Tibial nerve (tissue), 4 donors: ENCODE measurements at regions not wholly inside any gene's neighbourhood (a gene's known extent, or its start where the extent isn't known, plus 50 kb on each side); places are given as distances from the start of the nearest gene placed in this dataset.

Source experiments
- DNase-seq, 2 donors: peaks; one replicate each; pipeline ENCODE4 v3.0.0-alpha.2; 2019; ENCODE audit warnings: low spot score in 2 of 2
- H3K27ac ChIP-seq, 4 donors: fragments of 200-600 bp; sonication (generic) in 3 of 4; one replicate each; pipeline ENCODE4 v1.5.1; 2017 to 2019; ENCODE audit warnings: mild to moderate bottlenecking in 1 of 4
- H3K27me3 ChIP-seq, 2 donors: fragments of 200-600 bp; sonication (generic) in 1 of 2; one replicate each; pipeline versions ENCODE4 v1.5.1 to v1.6.0; 2017 to 2019
- H3K36me3 ChIP-seq, 3 donors: fragments of 200-600 bp; sonication (generic); one replicate each; pipeline ENCODE4 v1.5.1; 2018 to 2019
- H3K4me1 ChIP-seq, 4 donors: fragments of 200-600 bp; sonication (generic) in 3 of 4; one replicate each; pipeline ENCODE4 v1.5.1; 2017 to 2019
- H3K4me3 ChIP-seq, 4 donors: fragments of 200-600 bp; sonication (generic) in 3 of 4; one replicate each; pipeline ENCODE4 v1.5.1; 2017 to 2019; ENCODE audit warnings: mild to moderate bottlenecking in 1 of 4, moderate library complexity in 1 of 4
- H3K9me3 ChIP-seq, 4 donors: fragments of 200-600 bp; sonication (generic) in 3 of 4; one replicate each; pipeline ENCODE4 v1.5.1; 2017 to 2019
- CTCF ChIP-seq, 5 experiments: fragments of 200-600 bp in 3 of 5; fragments of 450-650 bp in 2 of 5; sonication (generic) in 3 of 5; IDR thresholded peaks; one replicate each; pipeline ENCODE4 v1.5.1; 2016 to 2019; ENCODE audit warnings: antibody characterized with exemption in 5 of 5, mild to moderate bottlenecking in 3 of 5, moderate library complexity in 2 of 5
- EP300 ChIP-seq, 2 donors: sonication (generic); formaldehyde crosslinking; IDR thresholded peaks; one replicate each; pipeline ENCODE4 v1.6.1; 2017; ENCODE audit warnings: antibody characterized with exemption in 2 of 2, mild to moderate bottlenecking in 1 of 2
- POLR2A ChIP-seq, 2 donors: fragments of 450-650 bp; IDR thresholded peaks; one replicate each; pipeline ENCODE4 v1.6.1; 2017; ENCODE audit warnings: antibody characterized with exemption in 2 of 2, mild to moderate bottlenecking in 2 of 2, moderate library complexity in 2 of 2
- WGBS, 2 donors: methylation state at CpG; one replicate each; pipeline ENCODE4 v1.1.5; 2018; 5-methylcytosine and 5-hydroxymethylcytosine counted together

- Histone ChIP-seq H3K27me3 (no peaks in the 10 kb centered on the region), H3K36me3 (no peaks in the 10 kb centered on the region), H3K9me3 (no peaks in the 10 kb centered on the region), H3K4me1 (peaks cover 0 to 6% (median 0%) of the 10 kb centered on the region in 4 donors), H3K4me3 (no peak overlapping the region), H3K27ac (no peak overlapping the region)
- DNase-seq: no peak
- TF ChIP-seq POLR2A (IDR thresholded peaks at IDR 0.05) (no peak), CTCF (IDR thresholded peaks at IDR 0.05) (no peak), EP300 (IDR thresholded peaks at IDR 0.05) (no peak)
- 44 to 45% methylated on average over 1 of the region's 1 CpG for WGBS, 2 donors
These were observed 258.8 kb upstream of the CDH5 start for GRCh38 chr16:66107661-66108060.

- Histone ChIP-seq H3K36me3 (no peaks in the 10 kb centered on the region), H3K4me3 (no peak overlapping the region), H3K4me1 (peaks cover 0 to 6% (median 0%) of the 10 kb centered on the region in 4 donors), H3K27ac (no peak overlapping the region), H3K9me3 (no peaks in the 10 kb centered on the region), H3K27me3 (no peaks in the 10 kb centered on the region)
- 38 to 40% methylated on average over 4 of the region's 4 CpGs for WGBS, 2 donors
- DNase-seq: no peak
- no peak for TF ChIP-seq CTCF (IDR thresholded peaks at IDR 0.05)
- TF ChIP-seq POLR2A (IDR thresholded peaks at IDR 0.05): no peak
- no peak for TF ChIP-seq EP300 (IDR thresholded peaks at IDR 0.05)
These were observed 263.3 kb upstream of the CDH5 start for GRCh38 chr16:66103211-66103610.

DNA sequence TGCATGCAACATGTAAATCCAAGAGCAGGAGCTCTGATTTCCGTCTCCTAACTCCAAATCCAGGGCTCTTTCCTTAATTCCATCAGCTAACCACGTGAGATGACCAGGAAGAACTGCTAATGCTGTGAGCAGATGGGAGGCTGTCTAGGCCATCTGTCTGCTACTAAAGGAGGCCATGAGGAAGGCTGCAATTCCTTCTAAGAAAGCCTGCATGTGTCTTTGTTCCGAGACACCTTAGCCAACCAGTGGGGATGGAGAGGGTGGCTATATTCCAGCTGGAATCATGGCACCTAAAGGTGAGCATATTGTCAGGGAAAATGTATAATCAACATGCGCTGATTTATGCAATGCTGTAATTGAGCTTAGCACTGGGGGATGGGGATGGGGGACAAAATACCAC, 267.2 kb upstream of the CDH5 start:
- Histone ChIP-seq H3K36me3 (no peaks in the 10 kb centered on the region), H3K4me3 (no peak overlapping the region), H3K4me1 (no peaks in the 10 kb centered on the region), H3K9me3 (no peaks in the 10 kb centered on the region), H3K27me3 (no peaks in the 10 kb centered on the region), H3K27ac (no peak overlapping the region)
- WGBS, 2 donors: 91 to 92% methylated on average over 4 of the region's 4 CpGs
- TF ChIP-seq POLR2A (IDR thresholded peaks at IDR 0.05): no peak
- TF ChIP-seq EP300 (IDR thresholded peaks at IDR 0.05): no peak
- no peak for TF ChIP-seq CTCF (IDR thresholded peaks at IDR 0.05)
- DNase-seq: no peak

GRCh38 chr16:66097751-66098150, 268.7 kb upstream of the CDH5 start:
- Histone ChIP-seq H3K9me3 (no peaks in the 10 kb centered on the region), H3K36me3 (no peaks in the 10 kb centered on the region), H3K27me3 (no peaks in the 10 kb centered on the region), H3K4me3 (no peak overlapping the region), H3K4me1 (no peaks in the 10 kb centered on the region), H3K27ac (no peak overlapping the region)
- WGBS, 2 donors: 43 to 55% methylated on average over 6 of the region's 6 CpGs
- no peak for TF ChIP-seq POLR2A (IDR thresholded peaks at IDR 0.05)
- TF ChIP-seq EP300 (IDR thresholded peaks at IDR 0.05): no peak
- TF ChIP-seq CTCF (IDR thresholded peaks at IDR 0.05): no peak
- DNase-seq: no peak

- H3K4me3 ChIP-seq: no peak overlapping the region
- H3K9me3 ChIP-seq: no peaks in the 10 kb centered on the region
- DNase-seq: no peak
- TF ChIP-seq POLR2A (IDR thresholded peaks at IDR 0.05): no peak
- no peak overlapping the region for H3K27ac ChIP-seq
- peaks cover 0 to 6% (median 2%) of the 10 kb centered on the region in 4 donors for H3K4me1 ChIP-seq
- no peaks in the 10 kb centered on the region for H3K36me3 ChIP-seq
- H3K27me3 ChIP-seq: no peaks in the 10 kb centered on the region
These were observed 270.8 kb upstream of the CDH5 start for GRCh38 chr16:66095676-66096075.

DNA sequence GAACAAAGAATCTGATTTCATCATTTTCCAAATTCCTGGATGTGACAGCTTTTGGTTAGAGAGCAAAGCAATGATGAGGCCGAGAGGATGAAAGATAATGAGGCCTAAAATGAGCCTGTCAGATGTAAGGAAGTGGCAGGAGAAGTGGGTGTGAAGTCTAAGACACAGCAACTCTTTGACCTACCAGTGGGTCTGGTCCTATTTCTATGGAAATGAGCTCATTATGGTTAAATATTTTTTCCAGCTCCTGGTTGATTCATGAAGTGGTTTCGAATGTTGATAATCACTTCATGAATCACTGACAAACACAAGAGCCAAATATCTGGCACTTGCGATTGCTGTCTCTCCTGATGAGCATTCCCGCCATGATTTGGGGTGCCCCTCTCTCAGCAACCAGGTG, 273.3 kb upstream of the CDH5 start:
- no peak overlapping the region for H3K27ac ChIP-seq
- TF ChIP-seq POLR2A (IDR thresholded peaks at IDR 0.05) (no peak), CTCF (IDR thresholded peaks at IDR 0.05) (no peak)
- DNase-seq: no peak
- peaks cover 0 to 6% (median 2%) of the 10 kb centered on the region in 4 donors for H3K4me1 ChIP-seq
- no peaks in the 10 kb centered on the region for H3K36me3 ChIP-seq
- no peak overlapping the region for H3K4me3 ChIP-seq
- no peaks in the 10 kb centered on the region for H3K9me3 ChIP-seq
- 84 to 85% methylated on average over 4 of the region's 4 CpGs for WGBS, 2 donors
- H3K27me3 ChIP-seq: no peaks in the 10 kb centered on the region
